ENCODE measurements at regions not wholly inside any gene's neighbourhood (a gene's known extent, or its start where the extent isn't known, plus 50 kb on each side); places are given as distances from the start of the nearest gene placed in this dataset.

DNA sequence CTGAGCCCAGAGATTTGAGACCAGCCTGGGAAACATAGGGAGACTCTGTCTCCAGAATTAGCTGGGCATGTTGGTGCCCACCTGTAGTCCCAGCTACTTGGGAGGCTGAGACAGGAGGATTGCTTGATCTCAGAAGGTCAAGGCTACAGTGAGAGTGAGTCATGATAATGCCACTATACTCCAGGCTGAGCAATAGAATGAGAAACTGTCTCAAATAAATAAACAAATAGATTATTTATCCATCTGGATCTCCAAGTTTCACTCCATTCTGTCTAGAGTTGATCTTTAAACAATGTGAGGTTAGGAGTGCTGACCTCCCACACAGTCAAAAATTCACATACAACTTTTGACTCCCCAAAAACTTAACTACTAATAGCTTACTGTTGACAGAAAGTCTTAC is 106.8 kb upstream of the PALMD start:
- TF ChIP-seq, protein P1, sequence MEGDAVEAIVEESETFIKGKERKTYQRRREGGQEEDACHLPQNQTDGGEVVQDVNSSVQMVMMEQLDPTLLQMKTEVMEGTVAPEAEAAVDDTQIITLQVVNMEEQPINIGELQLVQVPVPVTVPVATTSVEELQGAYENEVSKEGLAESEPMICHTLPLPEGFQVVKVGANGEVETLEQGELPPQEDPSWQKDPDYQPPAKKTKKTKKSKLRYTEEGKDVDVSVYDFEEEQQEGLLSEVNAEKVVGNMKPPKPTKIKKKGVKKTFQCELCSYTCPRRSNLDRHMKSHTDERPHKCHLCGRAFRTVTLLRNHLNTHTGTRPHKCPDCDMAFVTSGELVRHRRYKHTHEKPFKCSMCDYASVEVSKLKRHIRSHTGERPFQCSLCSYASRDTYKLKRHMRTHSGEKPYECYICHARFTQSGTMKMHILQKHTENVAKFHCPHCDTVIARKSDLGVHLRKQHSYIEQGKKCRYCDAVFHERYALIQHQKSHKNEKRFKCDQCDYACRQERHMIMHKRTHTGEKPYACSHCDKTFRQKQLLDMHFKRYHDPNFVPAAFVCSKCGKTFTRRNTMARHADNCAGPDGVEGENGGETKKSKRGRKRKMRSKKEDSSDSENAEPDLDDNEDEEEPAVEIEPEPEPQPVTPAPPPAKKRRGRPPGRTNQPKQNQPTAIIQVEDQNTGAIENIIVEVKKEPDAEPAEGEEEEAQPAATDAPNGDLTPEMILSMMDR (IDR thresholded peaks at IDR 0.05): no peak
- TF ChIP-seq POLR2A (IDR thresholded peaks at IDR 0.05): no peak

Measured in right lobe of liver (tissue), 4 donors.